ENCODE measurements at regions not wholly inside any gene's neighbourhood (a gene's known extent, or its start where the extent isn't known, plus 50 kb on each side); places are given as distances from the start of the nearest gene placed in this dataset.

DNA sequence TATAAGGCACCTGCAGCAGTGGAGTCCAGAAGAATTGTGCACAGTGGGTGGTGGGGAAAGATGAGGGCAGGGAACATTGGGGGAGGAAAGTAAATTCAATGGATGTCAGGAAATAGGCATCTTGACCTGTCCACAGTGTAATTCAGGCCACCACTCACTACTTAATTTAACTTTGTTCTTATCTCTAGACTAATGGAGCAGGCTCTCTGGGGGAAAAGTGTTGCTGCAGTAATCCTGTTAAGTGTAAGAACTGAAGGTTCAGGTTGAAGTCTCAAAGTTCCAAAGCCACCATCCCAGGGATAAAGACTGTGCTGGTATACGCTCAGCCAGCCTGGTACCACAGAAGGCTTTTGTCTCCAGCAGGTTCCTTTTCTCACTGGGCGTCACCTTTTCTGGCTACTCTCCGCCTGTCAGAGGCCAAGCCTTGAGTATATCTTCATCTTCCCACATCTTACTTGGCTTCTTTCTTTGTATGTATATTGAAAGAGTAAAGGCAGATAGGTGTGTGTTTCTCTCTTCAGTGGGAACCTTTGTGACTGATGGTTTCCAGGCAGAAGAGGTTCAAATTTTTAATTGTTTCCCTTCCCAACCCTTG lies 150.9 kb upstream of the DMRT1 start:
- Histone ChIP-seq H3K27me3 (no peaks in the 10 kb centered on the region), H3K4me3 (ENCODE audit: low read depth, low read length) (no peak overlapping the region), H3K4me1 (no peaks in the 10 kb centered on the region), H3K36me3 (no peaks in the 10 kb centered on the region), H3K9me3 (no peaks in the 10 kb centered on the region)
- no peak for DNase-seq
- TF ChIP-seq, protein P1, sequence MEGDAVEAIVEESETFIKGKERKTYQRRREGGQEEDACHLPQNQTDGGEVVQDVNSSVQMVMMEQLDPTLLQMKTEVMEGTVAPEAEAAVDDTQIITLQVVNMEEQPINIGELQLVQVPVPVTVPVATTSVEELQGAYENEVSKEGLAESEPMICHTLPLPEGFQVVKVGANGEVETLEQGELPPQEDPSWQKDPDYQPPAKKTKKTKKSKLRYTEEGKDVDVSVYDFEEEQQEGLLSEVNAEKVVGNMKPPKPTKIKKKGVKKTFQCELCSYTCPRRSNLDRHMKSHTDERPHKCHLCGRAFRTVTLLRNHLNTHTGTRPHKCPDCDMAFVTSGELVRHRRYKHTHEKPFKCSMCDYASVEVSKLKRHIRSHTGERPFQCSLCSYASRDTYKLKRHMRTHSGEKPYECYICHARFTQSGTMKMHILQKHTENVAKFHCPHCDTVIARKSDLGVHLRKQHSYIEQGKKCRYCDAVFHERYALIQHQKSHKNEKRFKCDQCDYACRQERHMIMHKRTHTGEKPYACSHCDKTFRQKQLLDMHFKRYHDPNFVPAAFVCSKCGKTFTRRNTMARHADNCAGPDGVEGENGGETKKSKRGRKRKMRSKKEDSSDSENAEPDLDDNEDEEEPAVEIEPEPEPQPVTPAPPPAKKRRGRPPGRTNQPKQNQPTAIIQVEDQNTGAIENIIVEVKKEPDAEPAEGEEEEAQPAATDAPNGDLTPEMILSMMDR (IDR thresholded peaks at IDR 0.05; ENCODE audit: low read depth, low read length): no peak

DNA sequence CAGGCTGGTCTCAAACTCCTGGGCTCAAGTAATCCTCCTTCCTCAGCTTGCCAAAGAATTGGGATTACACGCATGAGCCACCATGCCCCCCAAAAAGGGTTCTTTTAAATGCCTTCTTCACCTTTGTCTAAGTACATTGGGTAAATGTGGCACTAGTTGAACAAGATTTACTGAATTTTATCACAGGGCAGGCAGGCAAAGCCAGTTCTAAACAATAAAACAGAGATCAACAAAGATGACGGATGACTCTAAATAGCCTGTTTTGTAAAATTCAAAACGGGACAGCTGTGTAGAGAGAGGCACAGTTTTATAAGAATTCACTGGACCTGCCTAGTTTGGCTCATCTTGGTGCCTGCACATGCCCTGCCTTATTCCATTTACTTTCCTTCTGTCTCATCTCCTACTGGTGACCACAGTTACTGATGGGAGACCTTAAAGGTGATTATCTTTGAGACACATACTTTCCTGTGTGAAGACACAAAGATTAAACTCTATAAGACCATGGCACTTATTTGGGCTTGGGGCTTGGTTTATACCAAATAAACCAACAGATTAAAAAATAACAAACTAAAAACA lies 149.6 kb upstream of the DMRT1 start:
- TF ChIP-seq, protein P1 (IDR thresholded peaks at IDR 0.05; ENCODE audit: low read depth, low read length): no peak
- Histone ChIP-seq H3K27me3 (no peaks in the 10 kb centered on the region), H3K36me3 (no peaks in the 10 kb centered on the region), H3K4me1 (no peaks in the 10 kb centered on the region), H3K9me3 (no peaks in the 10 kb centered on the region), H3K4me3 (ENCODE audit: low read depth, low read length) (no peak overlapping the region)
- DNase-seq: no peak

DNA sequence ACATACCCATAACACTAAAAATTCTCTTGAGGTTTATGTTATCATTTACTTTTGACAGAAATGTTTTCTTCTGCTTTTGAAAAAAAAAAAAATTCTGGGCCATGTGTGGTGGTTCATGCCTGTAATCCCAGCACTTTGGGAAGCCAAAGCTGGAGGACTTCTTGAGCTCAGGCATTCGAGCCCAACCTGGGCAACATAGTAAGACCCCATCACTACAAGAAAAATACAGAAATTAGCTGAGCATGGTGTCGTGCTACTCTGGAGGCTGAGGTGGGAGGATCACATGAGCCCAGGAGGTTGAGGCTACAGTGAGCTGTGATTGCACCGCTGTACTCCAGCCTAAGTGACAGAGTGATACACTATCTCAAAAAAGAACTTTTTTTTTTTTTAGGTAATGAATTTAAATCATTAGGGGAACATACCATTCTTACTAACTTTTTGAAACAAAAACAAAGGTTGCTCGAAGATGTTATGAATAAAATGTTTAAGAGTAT lies 148.8 kb upstream of the DMRT1 start:
- TF ChIP-seq, protein P1 (IDR thresholded peaks at IDR 0.05; ENCODE audit: low read depth, low read length): no peak
- Histone ChIP-seq H3K4me3 (ENCODE audit: low read depth, low read length) (no peak overlapping the region), H3K9me3 (no peaks in the 10 kb centered on the region), H3K4me1 (no peaks in the 10 kb centered on the region), H3K36me3 (no peaks in the 10 kb centered on the region), H3K27me3 (no peaks in the 10 kb centered on the region)
- no peak for DNase-seq

DNA sequence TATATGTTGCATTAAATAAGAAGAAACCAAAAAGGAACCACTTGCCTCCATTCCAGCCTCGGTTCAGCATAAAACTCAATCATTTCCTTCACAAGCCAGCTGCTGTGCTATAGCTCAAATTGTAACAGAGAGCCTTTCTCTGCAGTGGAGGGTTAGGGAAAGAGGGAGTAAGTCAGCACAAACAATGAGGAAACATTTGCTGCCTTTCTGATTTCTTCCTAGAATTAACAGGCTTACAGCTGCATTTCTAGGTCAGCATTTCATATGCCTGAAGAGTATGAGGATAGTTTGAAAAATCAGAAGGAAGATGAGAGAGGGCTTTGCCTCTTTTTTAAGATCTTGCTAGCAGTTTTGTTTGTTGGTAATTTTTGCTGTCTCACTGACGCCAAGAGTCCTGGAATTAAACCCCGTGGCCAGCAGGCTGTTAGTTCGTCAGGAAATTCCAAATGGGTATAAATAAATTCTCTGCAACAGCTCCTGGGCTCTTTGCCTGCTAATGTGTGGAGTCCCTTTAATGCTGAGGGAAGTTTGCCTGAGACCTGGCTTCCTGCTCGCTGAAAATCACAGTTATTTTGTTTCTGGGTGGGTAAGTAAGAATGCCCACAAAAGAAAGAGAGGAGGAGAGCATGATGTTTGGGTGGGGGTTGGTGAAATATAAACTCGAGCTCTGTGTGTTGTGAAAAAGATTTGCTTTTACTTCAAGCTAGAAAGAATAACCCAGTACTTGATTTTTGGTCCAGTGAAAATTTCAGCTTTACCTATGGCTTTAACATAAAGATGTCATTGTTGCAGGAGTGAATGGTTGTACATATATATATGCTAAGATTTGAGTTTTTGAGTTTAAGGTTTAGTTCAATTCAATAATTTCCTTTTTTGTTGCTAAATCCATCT lies 148.1 kb upstream of the DMRT1 start:
- H3K4me3 ChIP-seq (ENCODE audit: low read depth, low read length): no peak overlapping the region
- H3K4me1 ChIP-seq: no peaks in the 10 kb centered on the region
- no peaks in the 10 kb centered on the region for H3K27me3 ChIP-seq
- no peaks in the 10 kb centered on the region for H3K36me3 ChIP-seq
- H3K9me3 ChIP-seq: no peaks in the 10 kb centered on the region
- DNase-seq: no peak
- TF ChIP-seq, protein P1 (IDR thresholded peaks at IDR 0.05; ENCODE audit: low read depth, low read length): no peak

DNA sequence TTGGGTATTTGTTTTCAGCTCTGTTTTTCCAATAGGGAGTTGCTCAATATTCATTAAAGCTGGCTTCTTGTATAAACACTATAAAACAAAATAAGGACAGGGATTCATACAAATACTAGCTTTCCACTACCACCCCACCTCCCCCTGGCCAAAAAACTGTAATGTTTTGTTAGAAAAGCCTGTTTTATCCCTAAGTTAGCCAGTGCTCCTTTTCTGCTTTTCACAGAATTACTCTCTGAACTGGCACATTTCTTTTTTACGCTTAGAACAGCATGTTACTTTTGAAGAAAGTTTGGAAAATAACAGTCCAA lies 147.4 kb upstream of the DMRT1 start:
- Histone ChIP-seq H3K27me3 (no peaks in the 10 kb centered on the region), H3K4me3 (ENCODE audit: low read depth, low read length) (no peak overlapping the region), H3K4me1 (no peaks in the 10 kb centered on the region), H3K36me3 (no peaks in the 10 kb centered on the region), H3K9me3 (no peaks in the 10 kb centered on the region)
- DNase-seq: no peak
- TF ChIP-seq, protein P1 (IDR thresholded peaks at IDR 0.05; ENCODE audit: low read depth, low read length): no peak
